GM08714 (cell line): ENCODE measurements at regions not wholly inside any gene's neighbourhood (a gene's known extent, or its start where the extent isn't known, plus 50 kb on each side); places are given as distances from the start of the nearest gene placed in this dataset.

Experiments used
- H3K4me3 ChIP-seq: fragments of 200-500 bp; sonication (Bioruptor generic); 2 replicates; pipeline ENCODE4 v1.5.1; 2014; ENCODE audit warnings: mild to moderate bottlenecking, low read length, inconsistent platforms
- ZNF274 ChIP-seq: IDR thresholded peaks from 2 replicates; pipeline ENCODE4 v1.6.1; 2012; ENCODE audit warnings: mild to moderate bottlenecking, low read depth, low read length

- no peak overlapping the region for H3K4me3 ChIP-seq
- no peak for TF ChIP-seq ZNF274
Measured at GRCh38 chr18:29321561-29321960, 1144.6 kb upstream of the CDH2 start.

GRCh38 chr18:29313312-29313711 lies 1136.4 kb upstream of the CDH2 start:
- no peak overlapping the region for H3K4me3 ChIP-seq
- TF ChIP-seq ZNF274, result no peak

DNA sequence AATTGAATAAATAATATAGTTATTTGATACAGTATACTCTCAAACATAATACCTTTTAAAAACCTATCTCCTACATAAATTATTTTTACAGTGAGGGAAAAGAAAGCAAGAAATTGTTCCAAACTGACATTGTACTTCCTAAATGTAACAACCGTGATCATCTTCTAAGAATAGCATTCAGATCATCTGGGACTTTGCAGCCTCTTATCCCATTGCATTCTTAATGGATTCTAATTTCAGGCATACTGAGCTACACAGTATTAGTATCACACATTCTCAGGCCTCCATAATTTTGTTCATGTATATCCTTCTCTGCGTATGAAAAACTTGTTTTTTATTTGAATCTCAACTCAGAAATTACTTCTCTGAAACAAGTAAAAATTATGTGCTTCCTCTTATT lies 1134.7 kb upstream of the CDH2 start:
- no peak overlapping the region for H3K4me3 ChIP-seq
- no peak for TF ChIP-seq ZNF274

DNA sequence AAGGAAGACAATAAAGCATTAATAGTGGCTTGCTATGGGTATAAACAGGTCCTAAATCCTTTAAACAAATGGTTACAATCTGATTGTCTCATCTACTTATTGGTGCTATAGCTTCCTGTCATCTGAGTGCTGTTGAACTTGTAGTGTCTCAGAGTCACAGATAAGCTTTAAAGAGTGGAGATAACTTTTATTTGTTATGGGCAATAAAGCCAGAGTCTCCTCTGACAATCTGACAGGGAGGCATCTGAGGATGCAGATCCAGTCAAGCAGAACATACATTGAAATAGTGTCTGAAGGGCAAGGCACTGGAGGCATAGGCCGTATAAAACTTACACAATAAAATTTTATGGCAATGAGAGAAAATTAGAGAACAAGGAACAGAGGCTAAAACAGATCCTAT lies 1132.4 kb upstream of the CDH2 start:
- TF ChIP-seq ZNF274, result no peak
- no peak overlapping the region for H3K4me3 ChIP-seq

DNA sequence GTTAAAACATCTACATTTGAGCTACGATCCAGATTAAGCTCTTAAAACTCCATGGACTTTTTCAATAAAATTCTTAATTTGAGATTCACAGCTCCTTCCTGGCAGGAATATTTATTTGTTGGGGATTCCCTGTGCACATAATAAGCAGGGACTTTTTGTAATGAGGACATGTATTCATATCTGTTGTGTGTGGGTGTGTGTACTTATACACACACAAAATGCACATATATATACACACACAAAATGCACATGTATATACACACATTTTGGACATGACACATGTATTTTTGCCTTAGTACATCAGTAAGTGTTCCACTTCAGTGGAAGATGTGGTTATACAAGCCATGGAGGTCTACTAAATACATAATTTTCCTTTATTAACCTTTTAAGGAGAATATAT lies 1131.1 kb upstream of the CDH2 start:
- H3K4me3 ChIP-seq, result no peak overlapping the region
- no peak for TF ChIP-seq ZNF274

GRCh38 chr18:29307231-29307630 lies 1130.3 kb upstream of the CDH2 start:
- H3K4me3 ChIP-seq, result no peak overlapping the region
- no peak for TF ChIP-seq ZNF274

DNA sequence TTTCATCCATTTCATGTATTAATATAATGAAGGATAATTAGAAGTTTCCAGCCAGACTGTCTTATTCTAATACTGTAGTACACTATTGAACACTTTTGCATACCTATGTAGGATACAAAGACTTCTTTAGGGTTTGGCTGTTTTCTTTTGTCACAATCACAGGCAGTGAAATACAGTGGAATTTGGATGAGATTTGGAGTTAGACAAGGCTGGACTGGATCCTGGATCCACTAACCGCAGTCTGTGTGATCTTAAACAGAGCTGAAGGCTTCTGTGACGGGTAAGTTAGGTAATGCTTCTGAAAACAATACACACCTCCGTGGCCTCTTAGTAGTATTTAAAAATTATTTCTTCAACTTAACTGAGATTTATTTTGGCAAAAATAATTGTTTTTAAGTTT lies 1128.6 kb upstream of the CDH2 start:
- H3K4me3 ChIP-seq, result no peak overlapping the region
- TF ChIP-seq ZNF274, result no peak

GRCh38 chr18:29301048-29301447 lies 1124.1 kb upstream of the CDH2 start:
- TF ChIP-seq ZNF274, result no peak
- H3K4me3 ChIP-seq, result no peak overlapping the region

GRCh38 chr18:29285471-29285870 lies 1108.5 kb upstream of the CDH2 start:
- no peak overlapping the region for H3K4me3 ChIP-seq
- TF ChIP-seq ZNF274, result no peak

DNA sequence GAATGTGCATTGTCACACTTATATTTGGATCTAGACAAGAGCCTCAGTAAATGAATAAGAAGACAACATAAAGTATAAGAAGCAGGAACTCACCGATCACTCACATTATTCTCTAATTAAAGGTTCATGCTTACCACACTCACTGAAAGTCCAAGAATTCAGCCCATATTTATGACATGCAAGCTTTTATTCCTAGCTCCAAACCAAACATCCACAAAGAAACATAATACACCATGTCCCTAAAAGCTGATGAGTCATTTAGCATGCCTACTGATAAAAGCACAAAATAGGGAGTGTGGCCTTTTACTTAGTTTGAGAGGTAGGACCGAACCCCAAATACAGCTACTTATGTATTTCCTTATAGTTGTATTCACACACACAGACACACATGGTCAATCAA lies 1094.6 kb upstream of the CDH2 start:
- no peak overlapping the region for H3K4me3 ChIP-seq
- no peak for TF ChIP-seq ZNF274

GRCh38 chr18:29259838-29260237 lies 1082.9 kb upstream of the CDH2 start:
- TF ChIP-seq ZNF274, result no peak
- no peak overlapping the region for H3K4me3 ChIP-seq

GRCh38 chr18:29254123-29254522 lies 1077.2 kb upstream of the CDH2 start:
- H3K4me3 ChIP-seq, result no peak overlapping the region
- TF ChIP-seq ZNF274, result no peak

- TF ChIP-seq ZNF274, result no peak
- H3K4me3 ChIP-seq, result no peak overlapping the region
Measured at GRCh38 chr18:29251681-29252080, 1074.8 kb upstream of the CDH2 start.

DNA sequence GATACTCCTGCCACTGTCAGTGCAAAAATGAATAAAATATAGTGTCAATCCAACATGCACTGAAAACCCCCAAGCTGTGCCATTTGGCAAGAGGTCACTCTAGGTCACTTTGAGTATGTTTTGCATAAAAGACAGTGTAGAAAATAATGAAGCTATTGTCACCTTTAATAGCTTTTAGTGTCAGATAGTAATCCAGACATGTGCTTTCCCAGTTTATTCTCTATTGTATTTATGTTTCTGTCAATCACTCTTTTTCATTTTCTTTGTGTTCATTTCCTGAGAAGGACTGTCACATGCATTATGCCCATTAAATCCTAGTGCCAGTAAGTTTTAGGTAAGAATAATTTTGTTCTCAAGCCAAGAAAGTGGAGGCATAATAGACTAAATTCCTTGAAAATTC lies 1073.9 kb upstream of the CDH2 start:
- TF ChIP-seq ZNF274, result no peak
- no peak overlapping the region for H3K4me3 ChIP-seq

DNA sequence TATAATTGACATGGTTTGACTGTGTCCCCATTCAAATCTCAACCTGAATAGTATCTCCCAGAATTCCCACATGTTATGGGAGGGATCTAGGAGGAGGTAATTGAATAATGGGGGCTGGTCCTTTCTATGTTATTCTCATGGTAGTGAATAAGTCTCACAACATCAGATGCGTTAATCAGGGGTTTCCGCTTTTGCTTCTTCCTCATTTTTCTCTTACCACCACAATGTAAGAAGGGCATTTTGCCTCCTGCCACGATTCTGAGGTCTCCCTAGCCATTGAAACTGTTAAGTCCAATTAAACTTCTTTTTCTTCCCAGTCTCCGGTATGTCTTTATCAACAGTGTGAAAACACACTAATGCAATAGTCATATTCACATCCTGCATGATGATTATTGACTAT lies 1073.3 kb upstream of the CDH2 start:
- no peak overlapping the region for H3K4me3 ChIP-seq
- TF ChIP-seq ZNF274, result no peak

DNA sequence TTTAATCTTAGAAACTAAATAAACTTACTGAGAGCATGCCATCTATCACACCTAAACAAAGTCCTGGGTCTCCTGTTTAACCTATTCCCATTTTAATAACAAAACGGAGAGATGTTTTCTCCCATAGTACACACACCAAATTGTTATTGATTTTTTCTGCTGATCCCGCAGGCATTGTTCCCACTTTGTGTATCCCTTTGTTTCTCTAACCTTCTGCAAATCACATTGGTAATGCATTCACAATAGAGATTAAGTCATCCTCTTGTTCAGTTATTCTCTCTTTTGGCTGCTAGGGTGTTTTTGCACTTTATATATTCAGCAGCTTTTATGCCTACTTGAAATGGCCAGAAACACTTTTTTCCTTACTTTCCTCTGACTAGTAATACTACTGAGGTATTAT lies 1071.9 kb upstream of the CDH2 start:
- H3K4me3 ChIP-seq, result no peak overlapping the region
- no peak for TF ChIP-seq ZNF274

DNA sequence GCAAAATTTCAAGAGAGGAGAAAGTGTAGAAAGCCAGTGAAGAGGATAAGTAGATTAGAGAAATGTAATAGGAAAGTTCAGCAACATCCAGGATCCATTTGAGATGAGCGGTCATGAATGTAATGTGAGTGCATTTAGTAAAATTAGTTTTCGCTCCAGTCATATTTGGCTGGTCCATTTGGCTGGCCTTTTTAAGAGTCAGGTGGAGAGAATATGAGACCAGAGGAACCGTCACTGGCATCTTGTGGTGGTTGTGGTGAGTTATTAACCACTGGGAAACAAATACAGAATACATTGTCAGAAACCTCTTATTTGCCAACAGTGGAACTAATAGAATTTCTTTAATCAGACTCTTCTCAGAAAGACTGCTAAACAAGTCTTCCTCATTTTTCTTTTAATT lies 1064.3 kb upstream of the CDH2 start:
- no peak for TF ChIP-seq ZNF274

More for the DNA sequence above, 1064.3 kb upstream of the CDH2 start:
- H3K4me3 ChIP-seq, result no peak overlapping the region
